ENCODE measurements at regions not wholly inside any gene's neighbourhood (a gene's known extent, or its start where the extent isn't known, plus 50 kb on each side); places are given as distances from the start of the nearest gene placed in this dataset.

- TF ChIP-seq CTCF (IDR thresholded peaks at IDR 0.05), result no peak
- TF ChIP-seq POLR2AphosphoS5 (IDR thresholded peaks at IDR 0.05; ENCODE audit: insufficient read depth in 1 of 2, low read depth in 1 of 2), result no peak
- no peak for TF ChIP-seq POLR2A (IDR thresholded peaks at IDR 0.05)
Observed at GRCh38 chr13:74990992-74991391, 491.0 kb downstream of the TBC1D4 start.
